ENCODE measurements at regions not wholly inside any gene's neighbourhood (a gene's known extent, or its start where the extent isn't known, plus 50 kb on each side); places are given as distances from the start of the nearest gene placed in this dataset.
A peak's percentile ranks its signal among the peaks of the same experiment; 100 is the strongest.

- no peak for DNase-seq
These were observed 97.7 kb downstream of the CD47 start for GRCh38 chr3:107992976-107993684.

DNA sequence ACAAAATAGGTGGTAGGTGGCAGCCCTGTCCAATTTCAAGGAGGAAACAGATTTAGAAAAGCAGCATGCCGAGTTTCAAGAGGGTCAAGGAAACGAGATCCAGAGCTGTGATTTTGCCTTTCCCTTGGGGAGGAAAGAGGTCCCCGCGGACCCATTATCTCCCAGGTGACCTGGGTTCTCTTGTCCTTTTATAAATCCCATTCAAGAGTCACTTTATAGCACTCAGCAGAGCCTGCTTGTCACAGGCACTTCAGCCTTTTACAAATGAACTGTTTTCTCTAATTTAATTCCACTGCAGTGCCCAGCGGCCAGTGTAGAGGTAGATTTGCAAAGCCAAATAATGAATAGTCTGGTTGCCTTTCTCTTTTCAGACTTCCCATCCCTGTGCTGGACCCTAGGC lies 99.9 kb downstream of the CD47 start:
- no peak for DNase-seq

- no peak for DNase-seq
These were observed 100.4 kb downstream of the CD47 start for GRCh38 chr3:107990433-107990832.

DNA sequence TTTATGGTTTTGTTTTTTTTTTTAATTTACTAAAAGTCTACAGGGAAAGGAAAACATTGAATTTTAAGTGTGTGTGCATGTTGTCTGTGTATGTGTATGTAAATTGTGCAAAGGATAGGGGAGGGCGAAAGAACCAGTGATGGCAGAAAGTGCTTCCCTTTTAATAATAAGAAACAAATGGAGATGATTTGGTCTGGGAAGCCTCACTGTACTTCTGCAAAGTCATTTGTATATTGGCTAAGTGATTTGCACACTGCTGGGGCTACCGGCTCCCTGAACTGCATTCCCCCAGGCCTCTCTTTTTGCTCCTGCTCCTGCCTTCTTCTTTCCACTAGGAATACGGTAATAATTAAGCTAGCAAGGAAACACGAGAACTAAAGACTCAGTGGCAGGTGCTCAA lies 101.2 kb downstream of the CD47 start:
- DNase-seq, result no peak

DNA sequence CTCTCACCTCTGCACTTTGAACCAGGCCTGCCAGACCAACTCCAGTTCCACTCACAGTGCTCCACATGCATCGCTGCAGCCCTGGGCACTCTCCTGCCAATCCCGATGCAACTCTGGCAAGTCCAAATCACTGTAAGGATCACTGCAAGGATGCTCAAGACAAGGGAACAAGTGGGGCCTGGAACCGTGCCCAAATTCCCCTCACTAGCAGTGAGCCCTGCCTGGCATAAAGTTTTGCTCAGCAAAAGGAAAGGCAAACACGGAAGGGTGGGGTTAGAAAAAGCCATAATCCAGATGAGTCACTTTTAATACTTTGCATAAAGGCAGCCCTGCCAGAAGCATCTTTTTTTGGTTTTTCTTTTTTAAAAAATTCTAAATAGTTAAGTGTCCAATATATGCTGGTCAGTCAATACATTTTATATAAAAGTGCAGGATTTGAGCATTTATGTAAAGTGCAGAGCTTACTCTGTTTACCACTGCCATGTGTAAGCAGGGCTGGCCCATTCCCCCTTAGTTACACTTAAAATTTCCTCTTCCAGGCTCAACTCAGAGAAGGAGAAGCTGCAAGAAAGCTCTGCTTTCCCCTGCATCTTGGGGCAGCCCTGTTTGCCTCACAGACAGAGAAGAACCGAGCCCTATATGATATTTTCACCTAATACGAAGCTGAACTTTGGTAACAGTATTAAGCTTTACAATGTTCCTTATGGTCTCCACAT lies 102.2 kb downstream of the CD47 start:
- DNase-seq, result no peak

DNA sequence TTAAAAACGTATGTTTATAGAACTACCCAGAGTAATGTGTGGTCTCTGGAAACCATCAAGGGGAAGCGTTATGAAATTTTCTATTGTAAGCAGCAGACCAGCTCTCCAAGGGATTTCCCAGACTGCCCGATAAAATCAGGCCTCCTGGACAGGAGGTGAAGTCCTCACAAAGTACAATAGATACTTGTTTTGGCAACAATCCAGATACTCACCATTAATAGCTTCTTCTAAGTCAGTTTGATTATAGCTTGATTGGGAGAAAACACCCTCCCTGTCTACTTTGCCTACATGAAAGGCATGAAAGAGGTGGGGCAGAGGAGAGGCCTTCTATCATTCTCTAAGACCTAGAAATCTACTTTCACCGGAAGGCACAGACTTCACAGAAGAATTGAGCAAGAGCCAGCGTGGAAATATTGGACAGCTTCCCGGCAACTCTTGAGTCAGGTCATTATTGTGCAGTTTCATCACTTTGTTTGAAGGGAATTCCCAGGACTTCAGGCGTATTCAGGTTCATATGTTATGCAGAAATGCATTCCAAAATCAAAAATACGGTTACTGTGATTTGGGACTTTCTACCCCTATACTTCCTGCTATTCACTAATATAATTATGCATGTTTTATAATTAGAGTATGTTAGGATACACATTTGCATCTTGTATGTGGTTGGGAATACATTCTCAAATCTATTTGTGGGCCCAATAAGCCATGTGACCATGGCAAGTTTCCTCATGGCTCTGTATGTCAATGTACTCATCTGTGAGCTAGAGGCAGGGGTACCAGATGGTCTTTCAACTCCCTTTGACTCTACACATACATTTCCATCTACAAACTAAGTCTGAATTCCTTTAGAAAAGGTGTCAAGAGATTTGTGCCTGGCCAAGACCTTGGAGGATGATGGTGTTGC lies 103.5 kb downstream of the CD47 start:
- DNase-seq, result no peak

DNA sequence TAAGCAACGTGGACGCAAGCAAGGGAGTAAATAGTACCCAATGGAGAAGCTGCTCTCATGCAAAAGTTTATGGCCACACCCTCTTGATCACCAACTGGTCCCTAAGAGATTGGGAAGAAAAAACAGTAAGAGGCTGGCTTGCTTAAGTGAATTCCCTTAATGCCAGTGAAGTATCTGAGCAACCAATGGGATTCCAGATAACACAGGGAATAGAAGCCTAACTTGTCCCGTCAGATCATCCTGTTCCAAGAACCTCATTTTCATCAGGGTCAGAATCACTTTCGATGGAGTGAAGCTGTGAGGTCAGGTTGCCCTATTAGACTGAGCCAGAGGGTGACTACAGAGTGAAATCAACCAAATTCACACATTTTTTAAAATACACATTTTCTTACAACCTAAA lies 104.3 kb downstream of the CD47 start:
- no peak for DNase-seq

DNA sequence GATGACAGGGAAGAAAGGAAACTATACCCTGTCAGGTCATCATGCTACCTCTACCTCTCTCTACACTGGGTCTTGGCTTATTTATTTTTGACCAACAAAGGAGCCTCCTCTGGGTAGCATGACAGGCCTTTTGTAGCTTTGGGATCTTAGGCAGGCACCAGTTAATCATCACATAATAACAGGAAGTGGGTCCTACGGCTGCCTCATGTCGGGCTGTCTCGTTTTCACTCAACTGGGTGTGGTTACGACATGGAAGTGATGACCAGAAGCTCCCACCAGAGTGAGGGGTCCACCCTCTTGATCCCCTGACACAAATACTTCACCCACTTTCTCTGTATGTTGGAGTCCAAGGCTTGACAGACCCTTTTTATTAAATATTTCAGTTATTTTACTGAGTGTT lies 105.3 kb downstream of the CD47 start:
- peak; percentile 71 for DNase-seq

DNA sequence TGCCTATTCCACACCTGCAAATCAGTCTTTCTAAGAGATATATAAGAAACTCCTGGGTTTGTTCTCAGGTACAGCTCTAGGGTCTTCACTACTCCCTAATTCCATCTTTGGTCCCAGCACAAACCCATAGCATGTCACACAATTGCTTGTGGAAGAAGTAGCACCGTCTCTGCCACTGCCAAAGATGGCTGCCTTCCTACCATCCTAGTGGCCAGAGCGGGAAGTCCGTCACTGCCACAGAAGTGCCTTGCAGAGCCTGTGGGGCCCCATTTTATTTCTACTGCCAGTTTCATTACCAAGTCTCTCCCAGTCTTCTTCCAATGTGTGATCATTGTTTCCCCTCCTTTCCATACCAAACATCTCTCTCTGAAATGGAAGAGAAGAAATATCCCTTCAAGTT lies 107.6 kb downstream of the CD47 start:
- DNase-seq, result no peak

DNA sequence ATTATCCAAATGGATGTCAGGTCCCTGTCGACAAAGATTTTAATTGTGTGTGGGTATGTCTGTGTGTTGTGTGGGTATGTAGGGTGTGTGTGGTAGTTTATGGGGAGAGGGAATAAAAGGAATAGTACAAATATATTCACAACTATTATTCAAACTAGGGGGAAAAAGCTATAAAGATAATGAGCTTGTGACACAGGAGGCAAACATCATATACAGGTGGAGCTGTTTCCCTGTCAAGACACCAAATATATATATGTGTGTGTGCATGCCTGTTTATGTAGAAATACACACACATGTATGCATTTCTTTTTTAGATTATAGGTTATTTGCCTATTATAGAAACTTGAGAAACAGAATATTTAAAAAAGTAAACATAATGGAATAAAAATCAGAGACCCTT lies 108.7 kb downstream of the CD47 start:
- no peak for DNase-seq

DNA sequence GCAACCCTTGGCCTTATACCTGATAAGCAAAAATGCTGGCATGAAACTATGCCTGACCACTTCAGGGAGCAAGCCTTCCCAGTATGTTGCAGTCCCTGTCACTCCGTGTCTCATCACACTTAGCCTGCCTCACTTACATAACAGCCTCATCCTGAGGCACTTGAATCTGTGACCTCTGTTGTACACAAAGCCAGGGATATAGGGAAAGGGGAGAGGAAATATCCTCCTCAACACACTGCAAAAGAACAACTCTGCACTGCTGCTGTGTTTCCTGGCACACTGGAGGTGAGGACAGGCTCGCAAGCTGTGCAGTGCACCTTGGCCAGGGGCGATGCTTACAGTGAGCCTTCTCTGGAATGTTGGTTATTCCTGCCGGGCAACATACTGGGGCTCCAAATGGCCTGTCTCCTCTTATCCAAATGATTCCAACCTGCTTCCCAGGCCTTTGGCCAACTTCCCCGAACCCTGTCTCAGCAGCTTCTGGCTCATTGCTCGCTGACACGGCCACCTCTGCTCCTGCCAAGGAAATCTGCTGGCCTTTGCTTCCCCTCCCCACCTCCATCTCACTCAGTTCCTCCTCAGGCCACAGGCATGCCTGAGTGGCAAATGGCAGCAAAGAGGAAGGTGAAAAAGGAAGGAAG lies 109.2 kb downstream of the CD47 start:
- DNase-seq, result no peak

GRCh38 chr3:107979538-107979937 lies 111.3 kb downstream of the CD47 start:
- DNase-seq, result no peak

GRCh38 chr3:107978131-107979055 lies 112.4 kb downstream of the CD47 start:
- DNase-seq, result peak; percentile 8

- no peak for DNase-seq
These were observed 113.4 kb downstream of the CD47 start for GRCh38 chr3:107977221-107978130.

DNA sequence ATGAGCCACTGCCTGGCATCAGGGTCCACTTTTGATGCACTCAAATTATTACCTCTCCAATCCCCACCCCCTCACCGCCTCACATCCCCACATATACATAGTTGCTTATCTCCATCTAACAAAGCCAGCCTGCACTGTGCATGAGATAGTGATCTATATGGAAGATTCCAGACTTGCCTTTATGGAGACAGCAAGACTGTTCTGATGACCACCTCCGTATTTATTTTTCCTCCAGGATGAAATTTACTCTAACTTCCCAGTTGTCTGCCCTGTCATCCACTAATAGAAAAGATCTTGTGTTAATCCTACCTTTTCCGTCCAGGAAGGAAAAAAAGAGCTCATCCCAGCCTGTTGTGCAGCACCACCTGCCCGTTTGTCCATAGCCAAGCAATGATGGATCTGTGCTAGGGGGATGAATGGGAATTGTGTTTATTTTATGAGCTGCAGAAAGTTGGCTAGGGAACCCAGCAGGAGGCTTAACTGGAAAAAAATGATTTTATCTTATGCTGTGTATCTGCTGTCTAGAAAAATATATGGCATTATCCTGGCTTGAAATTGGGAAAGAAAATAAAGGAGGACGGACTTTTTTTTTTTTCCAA lies 114.5 kb downstream of the CD47 start:
- DNase-seq, result no peak

DNA sequence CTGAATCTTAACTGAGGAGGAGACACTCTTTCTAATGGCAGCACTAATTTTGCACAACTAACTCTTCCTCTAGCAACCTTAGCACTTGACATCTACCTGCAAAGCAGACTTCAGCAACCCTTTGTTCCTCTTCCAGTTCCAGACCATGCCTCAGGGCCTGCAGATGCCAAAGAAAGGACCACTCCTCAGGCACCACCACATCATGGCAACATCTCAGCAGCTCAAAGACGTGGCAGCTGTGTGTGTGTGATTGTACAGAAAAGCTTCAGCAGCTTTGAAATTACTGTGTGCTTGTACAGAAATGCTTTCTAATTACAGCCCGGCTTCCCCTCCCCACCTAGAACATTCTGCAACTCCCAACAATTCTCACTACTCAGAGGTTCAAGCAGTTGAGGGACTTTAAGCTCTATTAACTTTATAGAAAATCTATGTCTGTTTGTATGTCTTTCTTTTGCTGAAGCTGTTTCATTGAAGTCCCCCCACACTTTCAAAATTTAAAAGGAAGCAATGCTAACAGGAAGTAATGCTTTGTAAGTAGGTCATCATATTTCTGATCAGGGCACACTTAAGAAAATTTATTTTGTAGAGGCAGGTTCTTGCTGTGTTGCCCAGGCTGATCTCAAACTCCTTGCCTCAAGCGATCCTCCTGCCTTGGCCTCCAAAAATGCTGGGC lies 115.2 kb downstream of the CD47 start:
- no peak for DNase-seq

GRCh38 chr3:107973961-107974360 lies 116.9 kb downstream of the CD47 start:
- DNase-seq, result no peak

- DNase-seq, result no peak
These were observed 117.7 kb downstream of the CD47 start for GRCh38 chr3:107973152-107973551.

GRCh38 chr3:107970993-107971580 lies 119.7 kb downstream of the CD47 start:
- no peak for DNase-seq
